Ishikawa (cell line): ENCODE measurements at regions not wholly inside any gene's neighbourhood (a gene's known extent, or its start where the extent isn't known, plus 50 kb on each side); places are given as distances from the start of the nearest gene placed in this dataset.

Source experiments
- CEBPB ChIP-seq: IDR thresholded peaks from 2 replicates; pipeline ENCODE4 v1.6.1; 2012
- CREB1 ChIP-seq: IDR thresholded peaks from 2 replicates; pipeline ENCODE4 v1.6.1; 2012; ENCODE audit warnings: low read depth
- EGR1 ChIP-seq: IDR thresholded peaks from 2 replicates; pipeline ENCODE4 v1.6.1; 2012
- EP300 ChIP-seq: IDR thresholded peaks from 2 replicates; pipeline ENCODE4 v1.6.1; 2012; ENCODE audit warnings: borderline replicate concordance
- FOXM1 ChIP-seq: IDR thresholded peaks from 2 replicates; pipeline ENCODE4 v1.6.1; 2012; ENCODE audit warnings: low read depth, borderline replicate concordance
- MAX ChIP-seq: IDR thresholded peaks from 2 replicates; pipeline ENCODE4 v1.6.1; 2012
- NFIC ChIP-seq: IDR thresholded peaks from 2 replicates; pipeline ENCODE4 v1.6.1; 2012
- RAD21 ChIP-seq: IDR thresholded peaks from 2 replicates; pipeline ENCODE4 v1.6.1; 2012; ENCODE audit warnings: low read depth
- REST ChIP-seq: IDR thresholded peaks from 2 replicates; pipeline ENCODE4 v1.6.1; 2012; ENCODE audit warnings: low read depth, mild to moderate bottlenecking
- TAF1 ChIP-seq: IDR thresholded peaks from 2 replicates; pipeline ENCODE4 v1.6.1; 2012; ENCODE audit warnings: low read depth, mild to moderate bottlenecking
- TCF12 ChIP-seq: IDR thresholded peaks from 2 replicates; pipeline ENCODE4 v1.6.1; 2012; ENCODE audit warnings: low read depth
- TEAD4 ChIP-seq: IDR thresholded peaks from 2 replicates; pipeline ENCODE4 v1.6.1; 2012
- USF1 ChIP-seq: IDR thresholded peaks from 2 replicates; pipeline ENCODE4 v1.6.1; 2012
- YY1 ChIP-seq: IDR thresholded peaks from 2 replicates; pipeline ENCODE4 v1.6.1; 2012; ENCODE audit warnings: low read depth
- ZBTB7A ChIP-seq: IDR thresholded peaks from 2 replicates; pipeline ENCODE4 v1.6.1; 2012; ENCODE audit warnings: low read depth

GRCh38 chr7:136325027-136325426 lies 347.9 kb upstream of the MTPN start:
- TF ChIP-seq EP300 (no peak), TAF1 (no peak), USF1 (no peak), TCF12 (no peak), FOXM1 (no peak), ZBTB7A (no peak), NFIC (no peak), RAD21 (no peak), REST (no peak), CEBPB (no peak), YY1 (no peak), TEAD4 (no peak)

- TF ChIP-seq USF1 = no peak
- TF ChIP-seq FOXM1 = no peak
- TF ChIP-seq CREB1 = no peak
- TF ChIP-seq YY1 = no peak
- TF ChIP-seq EGR1 = no peak
- no peak for TF ChIP-seq ZBTB7A
- TF ChIP-seq CEBPB = no peak
- no peak for TF ChIP-seq NFIC
- no peak for TF ChIP-seq TCF12
- no peak for TF ChIP-seq TEAD4
- TF ChIP-seq TAF1 = no peak
- no peak for TF ChIP-seq REST
- TF ChIP-seq MAX = no peak
- TF ChIP-seq EP300 = no peak
- no peak for TF ChIP-seq RAD21
These were observed 347.0 kb upstream of the MTPN start for GRCh38 chr7:136324073-136324704.

- no peak for TF ChIP-seq ZBTB7A
- no peak for TF ChIP-seq CEBPB
- no peak for TF ChIP-seq CREB1
- no peak for TF ChIP-seq TEAD4
- TF ChIP-seq TCF12 = no peak
- TF ChIP-seq MAX = no peak
- TF ChIP-seq RAD21 = no peak
- no peak for TF ChIP-seq USF1
- no peak for TF ChIP-seq EGR1
- no peak for TF ChIP-seq FOXM1
- TF ChIP-seq EP300 = no peak
- TF ChIP-seq REST = no peak
- no peak for TF ChIP-seq TAF1
- no peak for TF ChIP-seq YY1
- TF ChIP-seq NFIC = no peak
These were observed 335.4 kb upstream of the MTPN start for GRCh38 chr7:136312592-136312991.

GRCh38 chr7:136309407-136309806 lies 332.2 kb upstream of the MTPN start:
- no peak for TF ChIP-seq CREB1
- no peak for TF ChIP-seq YY1
- no peak for TF ChIP-seq TAF1
- no peak for TF ChIP-seq ZBTB7A
- no peak for TF ChIP-seq TCF12
- no peak for TF ChIP-seq FOXM1
- TF ChIP-seq CEBPB = no peak
- TF ChIP-seq USF1 = no peak
